GM12892 (cell line): ENCODE measurements at regions not wholly inside any gene's neighbourhood (a gene's known extent, or its start where the extent isn't known, plus 50 kb on each side); places are given as distances from the start of the nearest gene placed in this dataset.

Source experiments
- POLR2A ChIP-seq: IDR thresholded peaks from 2 replicates; pipeline ENCODE4 v1.6.1; 2011; ENCODE audit warnings: low read depth, low read length, control low read depth
- POLR2AphosphoS5 ChIP-seq: IDR thresholded peaks from 2 replicates; pipeline ENCODE4 v1.6.1; 2011; ENCODE audit warnings: low read depth, low read length, control low read depth

- TF ChIP-seq POLR2A, result no peak
- no peak for TF ChIP-seq POLR2AphosphoS5
Observed at GRCh38 chr7:10655031-10655430, 318.6 kb upstream of the PHF14 start.
